ENCODE measurements at regions not wholly inside any gene's neighbourhood (a gene's known extent, or its start where the extent isn't known, plus 50 kb on each side); places are given as distances from the start of the nearest gene placed in this dataset.

- H3K4me3 ChIP-seq (ENCODE audit: low read depth, low read length), result no peak overlapping the region
- TF ChIP-seq CTCF (IDR thresholded peaks at IDR 0.05; ENCODE audit: borderline replicate concordance, insufficient read depth, low read depth, low read length), result no peak
Observed at GRCh38 chr18:78108554-78108953, 858.9 kb downstream of the GALR1 start.

GRCh38 chr18:78113136-78113939 lies 863.7 kb downstream of the GALR1 start:
- TF ChIP-seq CTCF (IDR thresholded peaks at IDR 0.05; ENCODE audit: borderline replicate concordance, insufficient read depth, low read depth, low read length), result no peak
- no peak overlapping the region for H3K4me3 ChIP-seq (ENCODE audit: low read depth, low read length)

GRCh38 chr18:78113940-78114251 lies 864.2 kb downstream of the GALR1 start:
- no peak for TF ChIP-seq CTCF (IDR thresholded peaks at IDR 0.05; ENCODE audit: borderline replicate concordance, insufficient read depth, low read depth, low read length)
- H3K4me3 ChIP-seq (ENCODE audit: low read depth, low read length), result no peak overlapping the region

DNA sequence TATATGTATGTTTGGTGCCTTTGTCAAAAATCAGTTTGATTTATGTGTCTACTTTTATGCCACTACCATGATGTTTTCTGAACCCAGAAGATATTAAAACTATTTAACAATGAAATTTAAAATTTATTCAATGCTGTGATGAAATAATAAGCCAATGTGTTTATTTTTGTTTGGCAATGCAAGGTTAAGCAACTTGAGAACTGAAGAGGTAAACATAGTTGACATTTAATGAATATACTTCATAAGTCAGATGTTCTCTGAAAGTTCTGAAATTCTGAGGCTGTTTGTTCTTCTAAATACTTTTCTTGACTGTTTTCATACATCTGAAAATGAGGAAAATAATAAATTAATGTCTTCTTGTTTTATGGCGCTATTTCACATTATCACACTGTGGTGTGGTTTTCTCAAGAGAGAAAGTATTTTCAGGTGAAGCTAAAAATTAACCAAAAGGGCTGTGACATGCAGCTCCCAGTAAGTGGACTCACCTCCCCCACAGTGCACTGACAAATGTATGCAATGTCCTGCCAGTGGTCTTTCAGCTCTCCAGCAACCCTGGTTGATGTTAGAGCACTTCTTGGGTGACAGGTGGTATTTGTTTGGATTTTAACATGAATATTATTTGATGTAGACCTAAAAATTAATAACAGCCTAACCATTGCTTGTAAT lies 863.6 kb upstream of the SALL3 start:
- H3K4me3 ChIP-seq (ENCODE audit: low read depth, low read length), result no peak overlapping the region
- no peak for TF ChIP-seq CTCF (IDR thresholded peaks at IDR 0.05; ENCODE audit: borderline replicate concordance, insufficient read depth, low read depth, low read length)

DNA sequence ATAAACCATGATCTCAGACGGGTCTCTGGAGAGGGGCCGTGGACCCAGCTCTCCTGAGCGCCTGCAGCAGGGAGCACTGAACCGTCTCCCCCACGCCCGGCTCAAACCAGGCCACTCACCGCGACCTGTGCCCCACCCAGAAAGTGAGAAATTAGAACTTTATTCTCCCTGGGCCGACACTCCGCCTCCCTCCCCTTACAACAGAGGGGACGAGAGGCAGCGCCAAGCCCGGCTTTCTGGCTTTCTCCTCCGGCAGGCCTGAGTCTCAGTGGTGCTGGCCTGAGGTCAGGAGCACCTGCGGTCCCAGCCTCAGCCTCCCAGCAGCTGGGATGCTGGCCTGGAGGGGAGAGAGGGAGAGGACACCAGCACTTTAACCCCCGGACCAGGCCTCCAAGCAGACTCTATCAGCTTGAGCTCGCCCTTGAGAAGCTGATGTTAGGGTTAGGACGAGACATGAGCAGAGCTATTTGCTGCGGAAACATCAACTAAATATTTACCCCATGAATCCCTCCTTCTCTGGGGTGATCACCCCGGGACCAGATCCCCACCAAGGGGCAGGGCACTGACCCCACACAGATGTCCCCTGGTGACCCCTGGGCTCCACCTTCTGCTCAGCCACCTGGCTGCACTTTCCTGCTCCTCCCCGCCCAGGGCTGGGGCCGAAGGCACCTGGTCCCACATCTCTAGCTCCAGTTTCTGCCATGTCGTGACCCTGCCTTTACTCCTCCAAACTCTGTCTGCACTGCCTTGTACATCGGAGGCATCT lies 856.3 kb upstream of the SALL3 start:
- TF ChIP-seq CTCF (IDR thresholded peaks at IDR 0.05; ENCODE audit: borderline replicate concordance, insufficient read depth, low read depth, low read length), result no peak
- H3K4me3 ChIP-seq (ENCODE audit: low read depth, low read length), result no peak overlapping the region

DNA sequence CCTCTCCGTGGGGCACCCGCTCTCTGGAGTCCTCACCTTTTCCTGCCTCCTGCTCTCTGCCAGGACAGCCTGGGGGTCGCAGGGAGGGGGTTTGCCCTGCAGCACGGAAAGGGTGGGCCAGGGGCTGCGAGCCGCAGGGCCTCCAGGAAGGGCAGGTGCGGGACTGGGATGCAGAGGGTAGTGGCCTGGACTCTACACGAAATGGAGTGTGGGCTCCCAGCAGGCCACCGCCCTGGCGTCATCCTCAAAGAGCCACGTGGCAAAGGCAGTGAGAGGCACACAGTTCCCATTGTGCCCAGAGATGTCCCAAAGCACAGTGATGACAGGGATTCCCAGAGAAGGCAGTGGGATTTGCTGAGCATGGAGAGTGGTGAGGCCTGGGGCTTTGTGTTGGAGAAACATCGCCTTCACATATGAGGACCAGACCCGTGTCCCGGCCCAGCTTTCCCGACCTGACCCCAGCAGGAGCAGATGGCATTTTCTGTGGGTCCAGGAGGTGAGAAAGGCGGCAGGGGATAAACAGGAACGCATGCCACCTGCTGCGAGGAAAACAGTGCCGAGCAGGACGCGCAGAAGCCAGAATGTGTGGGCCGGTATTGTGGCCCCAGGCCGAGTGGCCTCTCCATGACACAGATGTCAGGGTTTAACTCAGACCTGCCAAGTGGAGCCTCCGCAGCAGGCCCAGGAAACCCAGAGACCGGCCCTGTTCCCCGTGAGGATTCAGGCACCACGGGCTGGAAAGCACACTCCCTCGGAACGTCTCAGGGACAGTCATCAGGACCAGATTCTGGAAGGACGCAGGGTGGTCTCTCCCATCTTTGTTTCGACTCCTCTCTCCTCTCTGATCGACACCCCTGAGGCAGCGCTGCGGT lies 855.5 kb upstream of the SALL3 start:
- TF ChIP-seq CTCF (IDR thresholded peaks at IDR 0.05; ENCODE audit: borderline replicate concordance, insufficient read depth, low read depth, low read length), result no peak
- H3K4me3 ChIP-seq (ENCODE audit: low read depth, low read length), result no peak overlapping the region
